Caco-2 (cell line): ENCODE measurements at regions not wholly inside any gene's neighbourhood (a gene's known extent, or its start where the extent isn't known, plus 50 kb on each side); places are given as distances from the start of the nearest gene placed in this dataset.

Experiments used
- BruUV-seq: library from RNA; stranded (reverse); fragments of 400-500 nt; replicated peaks from 2 replicates; lab custom pipeline; 2021; lab: Mats Ljungman, UMichigan
- CTCF ChIA-PET: fragments of 300-600 bp; sonication (Branson Sonifier 250); formaldehyde crosslinking; loops from one replicate; lab custom pipeline; 2022; ENCODE audit warnings: antibody characterized with exemption; lab: Charles Lee
- POLR2A ChIA-PET: fragments of 300-600 bp; sonication (Branson Sonifier 250); formaldehyde crosslinking; loops from one replicate; lab custom pipeline; 2022; ENCODE audit warnings: antibody characterized with exemption; lab: Charles Lee
- DNase-seq, 2 experiments: peaks; one replicate each; pipeline versions ENCODE4 v3.0.0 to v3.0.0-alpha.2; 2020 to 2022
- H3K27me3 ChIP-seq: replicated peaks from 2 replicates; pipeline ENCODE4 v1.6.0; 2011; ENCODE audit warnings: low read length; ENCODE audit not compliant: control insufficient read depth, insufficient read depth
- H3K36me3 ChIP-seq: 2 replicates; pipeline ENCODE4 v1.5.1; 2011; ENCODE audit warnings: low read length; ENCODE audit not compliant: control insufficient read depth, insufficient read depth
- H3K4me1 ChIP-seq: fragments of 250-450 bp; sonication (Bioruptor Pico); 2 replicates; pipeline ENCODE4 v1.5.1; 2020; ENCODE audit warnings: mild to moderate bottlenecking
- H3K4me3 ChIP-seq: 2 replicates; pipeline ENCODE4 v1.5.1; 2011; ENCODE audit warnings: low read depth, mild to moderate bottlenecking, control low read depth, low read length
- H3K9me3 ChIP-seq: fragments of 250-450 bp; sonication (Bioruptor Pico); 2 replicates; pipeline ENCODE4 v1.5.1; 2020; ENCODE audit warnings: mild to moderate bottlenecking, moderate library complexity
- H3K27ac Mint-ChIP-seq: one replicate; pipeline ENCODE4 v1.8.0; 2022; ENCODE audit warnings: mixed read lengths; ENCODE audit not compliant: unreplicated experiment
- H3K27me3 Mint-ChIP-seq: one replicate; pipeline ENCODE4 v1.8.0; 2022; ENCODE audit warnings: mixed read lengths; ENCODE audit not compliant: insufficient read depth, unreplicated experiment
- H3K36me3 Mint-ChIP-seq: one replicate; pipeline ENCODE4 v1.8.0; 2022; ENCODE audit warnings: mild to moderate bottlenecking, mixed read lengths; ENCODE audit not compliant: insufficient read depth, unreplicated experiment
- H3K4me1 Mint-ChIP-seq: one replicate; pipeline ENCODE4 v1.8.0; 2022; ENCODE audit warnings: low read depth, mixed read lengths; ENCODE audit not compliant: unreplicated experiment
- H3K4me3 Mint-ChIP-seq: one replicate; pipeline ENCODE4 v1.8.0; 2022; ENCODE audit warnings: mild to moderate bottlenecking, moderate library complexity, mixed read lengths; ENCODE audit not compliant: unreplicated experiment
- H3K9me3 Mint-ChIP-seq: one replicate; pipeline ENCODE4 v1.8.0; 2022; ENCODE audit warnings: mixed read lengths; ENCODE audit not compliant: unreplicated experiment
- CTCF ChIP-seq, 2 experiments: fragments of 200-600 bp in 1 of 2; IDR thresholded peaks; 1 replicate in 1 of 2; 2 replicates in 1 of 2; pipeline versions ENCODE4 v1.5.1 to v1.8.0; 2011 to 2022; ENCODE audit warnings: antibody characterized with exemption in 1 of 2, control low read depth in 1 of 2, inconsistent platforms in 1 of 2, low read depth in 1 of 2, low read length in 1 of 2, mild to moderate bottlenecking in 1 of 2, moderate library complexity in 1 of 2; ENCODE audit not compliant: insufficient read depth in 1 of 2, severe bottlenecking in 1 of 2, unreplicated experiment in 1 of 2
- intact Hi-C: fragments of 100-400 bp; cut with micrococcal nuclease; formaldehyde crosslinking; loops from one replicate; pipeline ENCODE4 v1.10.0; 2022; ENCODE audit not compliant: unreplicated experiment

GRCh38 chr2:18357537-18357936 lies 202.9 kb downstream of the RDH14 start:
- Histone ChIP-seq H3K9me3 (no peaks in the 10 kb centered on the region), H3K4me3 (no peak overlapping the region), H3K4me1 (0 out of 2 replicates have a peak, but pooled peaks cover 4% of the 10 kb centered on the region), H3K36me3 (no peaks in the 10 kb centered on the region), H3K27me3 (no peaks in the 10 kb centered on the region)
- TF ChIP-seq CTCF (IDR thresholded peaks at IDR 0.05; ENCODE audit: insufficient read depth in 1 of 2, low read depth in 1 of 2, low read length in 1 of 2, severe bottlenecking in 1 of 2, unreplicated experiment in 1 of 2), result no peak
- DNase-seq, result no peak
- Mint-ChIP-seq H3K4me1 (peaks cover 8% of the 10 kb centered on the region), H3K9me3 (no peaks in the 10 kb centered on the region), H3K27me3 (no peaks in the 10 kb centered on the region), H3K36me3 (no peaks in the 10 kb centered on the region), H3K27ac (no peak overlapping the region), H3K4me3 (no peak overlapping the region)
- ChIA-PET POLR2A (interaction anchor here (0.5 kb wide), 1 partner anchor 20 kb away, joined by 3 read pairs; no protein-coding TSS in a partner anchor), CTCF (no interaction called here)
- no TSS peak for BruUV-seq
- intact Hi-C loops, result no loop called here

- Mint-ChIP-seq H3K27ac (no peak overlapping the region), H3K4me3 (no peak overlapping the region), H3K27me3 (no peaks in the 10 kb centered on the region), H3K9me3 (no peaks in the 10 kb centered on the region), H3K36me3 (no peaks in the 10 kb centered on the region), H3K4me1 (peaks cover 2% of the 10 kb centered on the region)
- POLR2A ChIA-PET, result no interaction called here
- 0 out of 2 replicates have a peak, but pooled peaks cover 4% of the 10 kb centered on the region for H3K4me1 ChIP-seq
- intact Hi-C loops, result no loop called here
- no peaks in the 10 kb centered on the region for H3K27me3 ChIP-seq
- H3K36me3 ChIP-seq, result no peaks in the 10 kb centered on the region
- BruUV-seq, result no TSS peak
- no peak for DNase-seq
- no peaks in the 10 kb centered on the region for H3K9me3 ChIP-seq
- no peak overlapping the region for H3K4me3 ChIP-seq
- TF ChIP-seq CTCF (IDR thresholded peaks at IDR 0.05; ENCODE audit: insufficient read depth in 1 of 2, low read depth in 1 of 2, low read length in 1 of 2, severe bottlenecking in 1 of 2, unreplicated experiment in 1 of 2), result no peak
- CTCF ChIA-PET, result no interaction called here
Observed at GRCh38 chr2:18356676-18357075, 203.8 kb downstream of the RDH14 start.

GRCh38 chr2:18349421-18349820 lies 211.0 kb downstream of the RDH14 start:
- CTCF ChIA-PET, result no interaction called here
- no peaks in the 10 kb centered on the region for H3K36me3 Mint-ChIP-seq
- Histone ChIP-seq H3K4me1 (no peaks in the 10 kb centered on the region), H3K9me3 (no peaks in the 10 kb centered on the region), H3K4me3 (no peak overlapping the region), H3K27me3 (no peaks in the 10 kb centered on the region), H3K36me3 (no peaks in the 10 kb centered on the region)
- H3K4me3 Mint-ChIP-seq, result no peak overlapping the region
- POLR2A ChIA-PET, result no interaction called here
- intact Hi-C loops, result no loop called here
- no TSS peak for BruUV-seq
- no peak for TF ChIP-seq CTCF (IDR thresholded peaks at IDR 0.05; ENCODE audit: insufficient read depth in 1 of 2, low read depth in 1 of 2, low read length in 1 of 2, severe bottlenecking in 1 of 2, unreplicated experiment in 1 of 2)
- H3K27ac Mint-ChIP-seq, result no peak overlapping the region
- H3K4me1 Mint-ChIP-seq, result peaks cover 14% of the 10 kb centered on the region
- no peak for DNase-seq
- H3K9me3 Mint-ChIP-seq, result peaks cover 20% of the 10 kb centered on the region
- no peaks in the 10 kb centered on the region for H3K27me3 Mint-ChIP-seq
